ENCODE measurements at regions not wholly inside any gene's neighbourhood (a gene's known extent, or its start where the extent isn't known, plus 50 kb on each side); places are given as distances from the start of the nearest gene placed in this dataset.
"Not testable (repeated sequence)": the region's sequence is repeated elsewhere in the genome, so short reads cannot be mapped to it uniquely, and the experiment has no call there.

DNA sequence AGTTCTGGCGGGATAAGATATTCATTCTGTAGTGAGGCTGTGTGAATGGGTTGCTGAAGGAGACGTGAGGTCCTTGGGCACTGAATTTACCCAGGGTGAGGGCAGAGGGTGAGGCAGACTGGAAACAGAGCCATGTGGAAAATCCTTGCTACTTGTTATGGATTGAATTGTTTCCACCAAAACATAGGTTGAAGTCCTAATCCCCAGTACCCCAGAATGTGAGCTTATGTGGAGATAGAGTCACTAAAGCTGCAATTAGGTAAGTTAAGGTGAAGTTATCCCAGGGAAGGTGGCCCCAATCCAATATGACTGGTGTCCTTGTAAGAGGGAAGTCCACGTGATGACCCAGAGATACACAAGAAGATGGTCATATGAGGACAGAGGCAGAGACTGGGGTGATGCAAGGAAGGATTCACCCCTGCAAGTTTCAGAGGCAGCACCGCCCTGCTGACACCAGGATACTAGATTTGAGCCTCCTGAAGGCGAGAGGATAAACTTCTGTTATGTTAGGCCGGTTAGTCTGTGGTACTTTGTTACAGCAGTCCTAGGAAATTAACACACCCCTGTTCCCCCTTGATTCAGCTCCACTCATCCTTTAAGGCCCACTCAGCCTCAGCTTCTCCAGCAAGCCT, 289.4 kb upstream of the MEX3C start:
- no peaks in the 10 kb centered on the region for H3K4me1 Mint-ChIP-seq (ENCODE audit: low read depth)
- H3K36me3 Mint-ChIP-seq (ENCODE audit: low read depth), result no peaks in the 10 kb centered on the region
- no peak overlapping the region for H3K4me3 Mint-ChIP-seq
- intact Hi-C loops (cut with micrococcal nuclease), result no loop called here
- no peak overlapping the region for H3K27ac Mint-ChIP-seq
- H3K9me3 Mint-ChIP-seq, result no peaks in the 10 kb centered on the region
- CTCF ChIA-PET, result no interaction called here
- no peaks in the 10 kb centered on the region for H3K27me3 Mint-ChIP-seq (ENCODE audit: low read depth)
- DNase-seq, result no peak

DNA sequence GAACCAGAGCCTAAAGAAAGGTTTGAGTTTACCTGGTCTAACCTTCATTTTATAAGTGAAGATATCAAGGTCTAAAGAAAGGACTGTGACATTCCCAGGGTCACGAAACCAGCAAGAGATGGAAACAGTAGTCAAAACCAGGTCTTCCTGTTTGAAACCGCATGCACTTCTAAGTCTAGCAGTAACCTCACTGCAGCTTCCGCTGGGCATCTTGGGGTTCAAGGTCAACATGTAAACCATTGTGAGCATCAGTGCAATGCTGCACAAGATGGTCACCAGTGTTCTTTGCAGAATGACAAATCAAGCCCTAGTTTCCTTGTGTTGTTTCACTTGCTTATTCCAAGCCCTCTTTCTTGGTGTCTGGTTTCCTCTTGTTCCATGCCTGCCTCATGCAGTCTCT, 292.9 kb upstream of the MEX3C start:
- no peaks in the 10 kb centered on the region for H3K9me3 Mint-ChIP-seq
- intact Hi-C loops (cut with micrococcal nuclease), result no loop called here
- H3K27ac Mint-ChIP-seq, result no peak overlapping the region
- no peaks in the 10 kb centered on the region for H3K4me1 Mint-ChIP-seq (ENCODE audit: low read depth)
- DNase-seq, result no peak
- H3K36me3 Mint-ChIP-seq (ENCODE audit: low read depth), result no peaks in the 10 kb centered on the region
- peaks cover 3% of the 10 kb centered on the region for H3K27me3 Mint-ChIP-seq (ENCODE audit: low read depth)
- CTCF ChIA-PET, result interaction anchor here (0.7 kb wide), 1 partner anchor 76 kb away, joined by 3 read pairs; no protein-coding TSS in a partner anchor
- H3K4me3 Mint-ChIP-seq, result no peak overlapping the region

DNA sequence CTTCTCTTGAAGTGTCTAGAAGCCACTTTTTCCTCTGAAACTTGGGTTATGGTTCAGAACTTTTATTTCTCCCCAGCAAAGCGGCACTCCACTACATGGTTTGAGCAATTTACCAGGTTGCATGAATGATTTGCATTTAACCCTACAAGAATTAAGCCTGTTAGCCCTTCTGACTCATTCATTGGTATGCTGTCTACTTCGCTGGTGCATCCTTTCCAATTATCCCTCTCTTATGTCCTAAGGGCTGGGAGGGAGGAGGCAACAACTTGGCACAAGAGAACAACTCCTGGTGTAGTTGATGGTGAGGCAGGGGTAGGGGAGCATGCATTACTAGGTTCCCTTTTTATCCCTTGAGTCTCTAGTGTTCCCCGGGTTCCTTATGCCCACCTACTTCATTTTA, 293.4 kb upstream of the MEX3C start:
- intact Hi-C loops (cut with micrococcal nuclease), result no loop called here
- DNase-seq, result no peak
- no peaks in the 10 kb centered on the region for H3K9me3 Mint-ChIP-seq
- CTCF ChIA-PET, result no interaction called here
- H3K27ac Mint-ChIP-seq, result no peak overlapping the region
- peaks cover 3% of the 10 kb centered on the region for H3K27me3 Mint-ChIP-seq (ENCODE audit: low read depth)
- no peaks in the 10 kb centered on the region for H3K4me1 Mint-ChIP-seq (ENCODE audit: low read depth)
- H3K36me3 Mint-ChIP-seq (ENCODE audit: low read depth), result no peaks in the 10 kb centered on the region
- H3K4me3 Mint-ChIP-seq, result no peak overlapping the region

DNA sequence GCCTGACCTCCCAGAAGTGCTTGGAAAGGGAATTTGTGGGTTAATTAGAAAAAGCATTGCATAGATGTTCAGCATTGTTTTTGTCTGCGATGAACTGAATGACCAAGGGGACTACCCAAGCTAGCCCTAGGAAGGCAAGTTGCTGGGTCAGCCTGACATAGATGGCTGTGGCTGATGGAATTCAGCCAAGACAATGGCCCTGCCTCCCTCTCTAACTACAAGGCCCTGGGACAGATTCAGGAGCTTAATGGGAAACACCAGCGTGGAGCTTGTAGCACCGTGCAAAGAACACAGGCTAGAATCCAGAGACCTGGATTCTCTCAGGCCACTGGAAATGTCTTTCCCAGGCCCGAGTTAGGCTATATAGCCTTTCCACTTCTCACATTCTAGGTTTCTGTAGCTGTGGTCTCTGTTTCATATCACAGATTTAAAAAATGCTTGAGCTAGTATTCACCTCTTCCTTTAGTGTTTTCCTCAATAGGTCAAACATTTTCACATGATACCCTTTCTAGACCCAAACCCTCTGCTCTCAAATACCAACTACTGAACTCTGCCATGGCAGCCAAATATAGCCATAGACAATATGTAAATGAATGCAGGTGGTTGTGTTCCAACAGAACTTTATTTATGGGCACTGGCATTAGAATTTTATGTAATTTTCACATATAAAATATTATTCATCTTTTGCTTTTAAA, 294.3 kb upstream of the MEX3C start:
- peaks cover 3% of the 10 kb centered on the region for H3K27me3 Mint-ChIP-seq (ENCODE audit: low read depth)
- no peak overlapping the region for H3K27ac Mint-ChIP-seq
- no peak for DNase-seq
- intact Hi-C loops (cut with micrococcal nuclease), result no loop called here
- no peak overlapping the region for H3K4me3 Mint-ChIP-seq
- no peaks in the 10 kb centered on the region for H3K36me3 Mint-ChIP-seq (ENCODE audit: low read depth)
- H3K4me1 Mint-ChIP-seq (ENCODE audit: low read depth), result no peaks in the 10 kb centered on the region
- CTCF ChIA-PET, result interaction anchor here (0.6 kb wide), 1 partner anchor 66 kb away, joined by 3 read pairs; no protein-coding TSS in a partner anchor
- no peaks in the 10 kb centered on the region for H3K9me3 Mint-ChIP-seq

DNA sequence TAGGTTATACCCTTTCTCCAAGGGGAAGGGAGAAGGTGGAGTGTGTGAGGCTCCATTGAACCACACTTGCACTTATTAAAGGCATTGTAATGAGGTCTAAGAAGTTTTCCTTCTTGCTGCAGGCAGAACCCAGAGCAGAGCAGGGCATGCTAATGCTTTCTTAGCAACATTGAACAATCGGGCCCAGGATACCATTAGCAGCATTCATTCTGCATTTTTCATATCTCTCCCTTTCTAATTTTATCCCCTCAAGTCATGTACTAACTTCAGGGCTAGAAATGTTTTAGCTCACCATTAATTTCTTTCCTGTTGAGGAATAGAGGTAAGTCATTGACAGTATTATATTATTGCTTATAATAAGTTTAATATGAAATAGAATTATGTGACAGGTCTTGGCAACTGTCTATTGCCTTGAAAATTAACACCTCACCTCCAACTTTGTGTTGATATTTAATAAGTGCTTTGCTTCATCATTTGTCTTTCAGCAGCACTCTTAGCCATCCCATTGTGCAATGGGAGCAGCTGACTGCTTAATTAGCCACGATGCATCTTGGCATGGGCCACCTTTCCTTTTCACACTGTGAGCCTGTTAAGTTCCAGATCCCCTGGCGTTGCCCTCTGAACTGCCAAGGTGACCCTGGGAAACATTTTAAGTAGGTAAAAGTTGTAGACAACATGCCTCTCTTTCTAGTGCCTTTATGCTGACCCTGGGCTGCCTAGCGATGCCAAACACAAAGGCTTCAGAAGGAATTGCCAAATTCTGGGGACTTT, 300.8 kb upstream of the MEX3C start:
- Mint-ChIP-seq H3K27me3 (ENCODE audit: low read depth) (peaks cover 7% of the 10 kb centered on the region), H3K4me1 (ENCODE audit: low read depth) (no peaks in the 10 kb centered on the region), H3K36me3 (ENCODE audit: low read depth) (no peaks in the 10 kb centered on the region), H3K4me3 (no peak overlapping the region), H3K9me3 (no peaks in the 10 kb centered on the region), H3K27ac (no peak overlapping the region)
- DNase-seq, result no peak
- CTCF ChIA-PET, result no interaction called here
- intact Hi-C loops (cut with micrococcal nuclease), result no loop called here

DNA sequence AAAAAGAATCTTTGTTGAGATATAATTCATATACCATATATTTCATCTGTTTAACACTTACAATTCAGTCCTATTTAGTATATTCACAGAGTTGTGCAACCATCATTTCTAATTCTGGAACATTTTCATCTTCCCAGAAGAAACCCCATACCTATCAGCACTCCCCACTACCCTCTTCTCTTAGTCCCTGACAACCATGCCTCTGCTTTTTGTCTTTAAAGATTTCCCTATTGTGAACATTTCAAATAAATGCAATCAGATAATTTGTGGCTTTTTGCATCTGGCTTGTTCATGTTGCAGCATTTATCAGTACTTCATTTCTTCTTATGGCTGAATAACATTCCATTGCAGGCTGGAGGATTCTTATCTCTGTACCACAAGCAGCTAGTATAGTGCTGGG, 305.9 kb upstream of the MEX3C start:
- peaks cover 4% of the 10 kb centered on the region for H3K27me3 Mint-ChIP-seq (ENCODE audit: low read depth)
- no peak overlapping the region for H3K4me3 Mint-ChIP-seq
- no peaks in the 10 kb centered on the region for H3K4me1 Mint-ChIP-seq (ENCODE audit: low read depth)
- peaks cover 6% of the 10 kb centered on the region for H3K9me3 Mint-ChIP-seq
- CTCF ChIA-PET, result no interaction called here
- intact Hi-C loops (cut with micrococcal nuclease), result no loop called here
- no peak overlapping the region for H3K27ac Mint-ChIP-seq
- no peaks in the 10 kb centered on the region for H3K36me3 Mint-ChIP-seq (ENCODE audit: low read depth)
- DNase-seq, result no peak

DNA sequence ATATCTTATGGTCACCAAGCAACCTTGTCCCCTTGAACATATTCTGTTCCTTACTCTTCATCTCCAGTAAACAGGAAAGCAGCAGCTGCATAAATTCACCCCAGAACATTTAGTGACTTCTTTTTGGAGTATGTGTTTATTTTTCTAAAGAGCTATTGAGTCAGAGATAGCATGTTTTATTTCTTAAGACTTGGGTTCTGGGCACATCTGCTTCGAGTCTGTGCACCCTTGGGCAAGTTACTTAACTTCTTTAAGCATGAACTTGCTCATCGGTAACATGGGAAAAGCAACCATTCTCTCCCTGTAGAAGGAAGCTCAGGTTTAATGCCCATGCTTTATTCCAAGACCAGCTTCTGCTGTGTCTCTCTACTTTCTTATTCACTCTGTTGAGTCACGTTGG, 309.3 kb upstream of the MEX3C start:
- Mint-ChIP-seq H3K4me1 (ENCODE audit: low read depth) (no peaks in the 10 kb centered on the region), H3K36me3 (ENCODE audit: low read depth) (no peaks in the 10 kb centered on the region), H3K27ac (no peak overlapping the region), H3K27me3 (ENCODE audit: low read depth) (no peaks in the 10 kb centered on the region), H3K4me3 (no peak overlapping the region), H3K9me3 (peaks cover 10% of the 10 kb centered on the region)
- CTCF ChIA-PET, result no interaction called here
- intact Hi-C loops (cut with micrococcal nuclease), result no loop called here
- DNase-seq, result no peak

DNA sequence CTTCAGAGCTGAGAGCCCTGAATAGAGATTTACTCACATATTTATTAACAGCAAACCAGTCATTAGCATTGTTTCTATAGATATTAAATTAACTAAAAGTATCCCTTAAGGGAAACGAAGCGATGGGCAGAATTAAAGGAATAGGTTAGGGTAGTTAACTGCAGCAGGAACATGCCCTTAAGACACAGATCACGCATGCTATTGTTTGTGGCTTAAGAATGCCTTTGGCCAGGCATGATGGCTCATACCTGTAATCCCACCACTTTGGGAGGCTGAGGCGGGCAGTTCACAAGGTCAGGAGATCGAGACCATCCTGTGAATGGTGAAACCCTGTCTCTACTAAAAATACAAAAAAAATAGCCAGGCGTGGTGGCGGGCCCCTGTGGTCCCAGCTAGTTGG, 310.9 kb upstream of the MEX3C start:
- H3K4me3 Mint-ChIP-seq; CTCF ChIA-PET; H3K36me3 Mint-ChIP-seq (ENCODE audit: low read depth); intact Hi-C loops (cut with micrococcal nuclease); DNase-seq; H3K4me1 Mint-ChIP-seq (ENCODE audit: low read depth); H3K27me3 Mint-ChIP-seq (ENCODE audit: low read depth); H3K27ac Mint-ChIP-seq: not testable (repeated sequence)
- peaks cover 10% of the 10 kb centered on the region for H3K9me3 Mint-ChIP-seq

DNA sequence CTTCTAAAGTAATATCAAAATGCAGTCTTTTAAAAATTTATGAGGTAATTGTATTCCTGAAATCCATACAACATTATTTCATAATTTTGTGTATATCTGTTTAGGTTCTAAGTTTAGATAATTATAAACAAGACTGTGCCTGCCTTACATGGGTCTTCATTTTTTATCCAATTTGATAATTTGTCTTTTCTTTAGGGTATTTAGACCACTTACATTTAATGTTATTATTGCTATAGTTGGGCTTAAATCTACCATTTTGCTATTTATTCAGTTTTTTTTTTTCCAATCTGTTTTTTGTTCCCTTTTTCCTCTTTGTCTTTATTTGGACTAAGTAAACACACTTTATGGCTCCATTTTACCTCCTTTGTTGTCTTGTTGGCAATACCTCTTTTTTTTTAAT, 312.5 kb upstream of the MEX3C start:
- H3K9me3 Mint-ChIP-seq, result peaks cover 10% of the 10 kb centered on the region
- no peaks in the 10 kb centered on the region for H3K36me3 Mint-ChIP-seq (ENCODE audit: low read depth)
- CTCF ChIA-PET, result no interaction called here
- no peak for DNase-seq
- intact Hi-C loops (cut with micrococcal nuclease), result no loop called here
- no peak overlapping the region for H3K27ac Mint-ChIP-seq
- H3K4me3 Mint-ChIP-seq, result no peak overlapping the region
- H3K27me3 Mint-ChIP-seq (ENCODE audit: low read depth), result peaks cover 2% of the 10 kb centered on the region
- H3K4me1 Mint-ChIP-seq (ENCODE audit: low read depth), result no peaks in the 10 kb centered on the region

DNA sequence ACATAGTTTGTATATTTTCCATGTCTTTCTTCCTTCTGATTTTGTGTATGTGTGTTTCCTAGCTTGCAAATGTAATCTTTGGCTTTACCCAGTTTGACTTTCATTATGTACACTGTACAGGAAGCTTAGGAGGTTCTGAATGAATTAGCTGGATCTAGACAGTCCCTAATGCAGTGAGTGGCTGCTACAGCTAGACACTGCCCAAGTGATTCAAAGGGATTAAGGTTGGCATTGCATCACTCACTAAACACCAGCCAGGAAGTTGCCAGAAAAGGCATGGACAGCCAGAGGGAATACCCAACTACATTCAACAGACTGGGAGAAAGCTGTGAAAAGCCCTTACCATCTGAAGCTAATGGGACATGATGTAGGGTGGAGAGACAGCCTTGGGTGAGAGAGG, 316.0 kb upstream of the MEX3C start:
- intact Hi-C loops (cut with micrococcal nuclease), result no loop called here
- H3K4me3 Mint-ChIP-seq, result no peak overlapping the region
- DNase-seq, result no peak
- CTCF ChIA-PET, result no interaction called here
- no peaks in the 10 kb centered on the region for H3K36me3 Mint-ChIP-seq (ENCODE audit: low read depth)
- H3K27ac Mint-ChIP-seq, result no peak overlapping the region
- peaks cover 4% of the 10 kb centered on the region for H3K9me3 Mint-ChIP-seq
- H3K27me3 Mint-ChIP-seq (ENCODE audit: low read depth), result peaks cover 2% of the 10 kb centered on the region
- H3K4me1 Mint-ChIP-seq (ENCODE audit: low read depth), result no peaks in the 10 kb centered on the region

DNA sequence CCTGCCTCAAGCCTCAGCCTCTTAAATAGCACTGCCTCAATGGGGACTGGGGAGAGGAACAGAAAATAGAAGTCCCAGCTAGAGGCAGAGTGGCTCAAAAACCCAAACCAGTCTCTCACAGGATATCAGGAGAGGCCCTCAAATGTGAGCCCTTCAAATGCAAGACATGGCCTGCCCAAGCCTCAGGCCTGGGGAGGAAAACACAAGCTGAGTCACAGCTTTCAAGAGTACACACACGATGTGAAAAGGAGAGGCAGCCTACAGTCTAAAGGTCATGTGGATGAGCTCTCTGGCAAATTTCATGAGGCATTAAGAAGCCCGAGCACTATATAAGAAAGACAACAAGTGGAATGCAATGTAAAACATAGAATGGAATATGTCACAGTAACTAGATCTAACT, 316.6 kb upstream of the MEX3C start:
- Mint-ChIP-seq H3K36me3 (ENCODE audit: low read depth) (no peaks in the 10 kb centered on the region), H3K9me3 (peaks cover under 1% of the 10 kb centered on the region), H3K4me3 (no peak overlapping the region), H3K27me3 (ENCODE audit: low read depth) (peaks cover 2% of the 10 kb centered on the region), H3K27ac (no peak overlapping the region), H3K4me1 (ENCODE audit: low read depth) (no peaks in the 10 kb centered on the region)
- intact Hi-C loops (cut with micrococcal nuclease), result no loop called here
- no peak for DNase-seq
- CTCF ChIA-PET, result no interaction called here

DNA sequence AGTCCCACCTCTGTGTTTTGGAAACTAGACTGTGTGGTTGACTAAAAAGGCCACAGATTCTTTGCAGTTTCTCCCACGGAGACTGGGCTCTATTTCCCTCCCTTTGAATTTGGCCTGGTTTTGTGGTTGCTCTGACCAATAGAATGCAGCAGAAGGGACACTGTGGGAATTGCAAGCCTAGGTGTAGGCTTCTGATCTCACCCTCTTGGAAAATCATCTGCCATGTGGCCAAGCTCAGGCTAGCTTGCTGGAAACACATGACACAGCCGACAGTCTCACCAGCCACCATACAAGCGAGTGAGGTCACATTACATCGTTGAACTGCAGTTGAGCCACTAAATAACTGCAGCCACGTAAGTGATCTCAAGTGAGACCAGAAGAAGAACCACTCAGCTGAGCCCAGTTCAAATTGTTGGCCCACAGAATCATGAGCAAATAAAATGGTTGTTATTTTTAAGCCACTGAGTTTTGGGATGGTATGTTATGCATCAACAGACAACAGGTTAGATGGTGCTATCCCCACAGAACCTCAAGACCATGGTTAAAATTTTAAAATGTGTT, 319.1 kb upstream of the MEX3C start:
- no peaks in the 10 kb centered on the region for H3K4me1 Mint-ChIP-seq (ENCODE audit: low read depth)
- no peak overlapping the region for H3K27ac Mint-ChIP-seq
- intact Hi-C loops (cut with micrococcal nuclease), result no loop called here
- no peak overlapping the region for H3K4me3 Mint-ChIP-seq
- H3K36me3 Mint-ChIP-seq (ENCODE audit: low read depth), result no peaks in the 10 kb centered on the region
- no peaks in the 10 kb centered on the region for H3K9me3 Mint-ChIP-seq
- H3K27me3 Mint-ChIP-seq (ENCODE audit: low read depth), result peaks cover 5% of the 10 kb centered on the region
- DNase-seq, result no peak
- CTCF ChIA-PET, result no interaction called here

DNA sequence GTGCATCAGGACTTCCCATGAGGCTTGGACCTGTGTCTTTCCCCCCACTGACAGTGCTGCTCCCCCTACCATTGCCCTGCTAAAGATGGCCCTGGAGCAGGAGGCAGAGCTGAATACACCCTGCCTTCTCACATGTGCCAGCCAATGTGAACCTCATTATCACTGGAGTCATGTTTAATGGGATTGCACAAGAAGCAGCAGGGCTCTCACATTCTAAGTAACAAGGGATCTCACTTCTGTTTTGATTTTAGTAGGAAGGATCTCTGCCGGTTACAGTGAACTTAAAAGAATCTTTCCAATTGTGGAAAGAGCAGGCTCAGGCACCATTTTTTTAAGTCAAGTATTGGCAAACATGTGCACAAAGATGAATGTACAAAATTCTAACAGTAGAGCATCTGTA, 322.1 kb upstream of the MEX3C start:
- no peak overlapping the region for H3K4me3 Mint-ChIP-seq
- CTCF ChIA-PET, result no interaction called here
- H3K36me3 Mint-ChIP-seq (ENCODE audit: low read depth), result no peaks in the 10 kb centered on the region
- no peak for DNase-seq
- H3K9me3 Mint-ChIP-seq, result no peaks in the 10 kb centered on the region
- H3K4me1 Mint-ChIP-seq (ENCODE audit: low read depth), result no peaks in the 10 kb centered on the region
- peaks cover 4% of the 10 kb centered on the region for H3K27me3 Mint-ChIP-seq (ENCODE audit: low read depth)
- intact Hi-C loops (cut with micrococcal nuclease), result no loop called here
- H3K27ac Mint-ChIP-seq, result no peak overlapping the region
